Karpas-422 (cell line): ENCODE measurements at regions not wholly inside any gene's neighbourhood (a gene's known extent, or its start where the extent isn't known, plus 50 kb on each side); places are given as distances from the start of the nearest gene placed in this dataset.

ENCODE experiments used
- DNase-seq: peaks from one replicate; pipeline ENCODE4 v3.0.0-alpha.2; 2015
- H2AFZ ChIP-seq: fragments of 200-600 bp; sonication (generic); 2 replicates; pipeline ENCODE4 v1.6.1; 2014; ENCODE audit warnings: antibody characterized with exemption, low read length, mixed read lengths
- H3K27ac ChIP-seq: fragments of 200-600 bp; sonication (generic); 2 replicates; pipeline ENCODE4 v1.5.1; 2014; ENCODE audit warnings: mild to moderate bottlenecking, low read length, moderate library complexity
- H3K27me3 ChIP-seq: fragments of 200-600 bp; sonication (generic); 2 replicates; pipeline ENCODE4 v1.6.1; 2014; ENCODE audit warnings: low read length, mixed read lengths
- H3K36me3 ChIP-seq: fragments of 200-600 bp; sonication (generic); 2 replicates; pipeline ENCODE4 v1.6.1; 2014; ENCODE audit warnings: low read length, mixed read lengths; ENCODE audit not compliant: insufficient read depth
- H3K4me1 ChIP-seq: fragments of 200-600 bp; sonication (generic); 2 replicates; pipeline ENCODE4 v1.6.1; 2014; ENCODE audit warnings: mild to moderate bottlenecking, low read length, mixed read lengths
- H3K4me2 ChIP-seq: fragments of 200-600 bp; sonication (generic); 2 replicates; pipeline ENCODE4 v1.6.1; 2014; ENCODE audit warnings: low read length, low read depth, mild to moderate bottlenecking; ENCODE audit not compliant: poor library complexity, severe bottlenecking
- H3K4me3 ChIP-seq: fragments of 200-600 bp; sonication (generic); 2 replicates; pipeline ENCODE4 v1.5.1; 2014; ENCODE audit warnings: mild to moderate bottlenecking, antibody characterized with exemption, low read length, mixed read lengths
- H3K79me2 ChIP-seq: fragments of 200-600 bp; sonication (generic); 2 replicates; pipeline ENCODE4 v1.6.1; 2014; ENCODE audit warnings: mild to moderate bottlenecking, low read length, mixed read lengths
- H3K9ac ChIP-seq: fragments of 200-600 bp; sonication (generic); 2 replicates; pipeline ENCODE4 v1.6.0; 2014; ENCODE audit warnings: low read length
- H3K9me2 ChIP-seq: fragments of 200-600 bp; sonication (generic), shearing (Covaris generic); replicated peaks from 2 replicates; pipeline ENCODE4 v1.6.0; 2014; ENCODE audit warnings: mild to moderate bottlenecking, low read length, moderate library complexity; ENCODE audit not compliant: insufficient read depth
- H3K9me3 ChIP-seq: fragments of 300-700, 200-600 bp; sonication (generic); 2 replicates; pipeline ENCODE4 v1.6.1; 2014; ENCODE audit warnings: low read length, mixed read lengths
- H4K20me1 ChIP-seq: fragments of 200-600 bp; sonication (generic); 2 replicates; pipeline ENCODE4 v1.6.1; 2014; ENCODE audit warnings: mild to moderate bottlenecking, antibody characterized with exemption, low read length, low read depth; ENCODE audit not compliant: insufficient read depth

DNA sequence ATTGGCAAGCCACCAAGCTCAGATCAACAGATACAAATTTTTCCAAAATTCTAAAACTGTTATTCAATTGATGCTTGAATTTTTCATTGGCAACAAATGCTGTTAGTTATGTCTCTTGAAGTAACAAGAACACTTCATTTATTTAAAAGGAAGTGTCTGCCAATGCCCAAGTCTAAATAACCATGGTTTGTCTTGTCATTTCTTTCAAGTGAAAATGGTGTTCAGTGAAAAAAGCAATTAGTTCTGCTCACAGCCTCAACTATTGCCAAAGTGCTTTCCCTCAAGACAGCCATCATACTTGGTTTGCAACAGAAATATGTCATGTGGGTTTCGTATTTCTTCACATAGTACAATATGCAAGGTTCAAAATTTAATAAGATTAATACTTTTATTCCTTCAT, 312.6 kb upstream of the LMCD1 start:
- H3K4me3 ChIP-seq = no peak overlapping the region
- no peaks in the 10 kb centered on the region for H3K9me3 ChIP-seq
- no peaks in the 10 kb centered on the region for H3K36me3 ChIP-seq
- no peak overlapping the region for H3K4me2 ChIP-seq
- no peaks in the 10 kb centered on the region for H3K79me2 ChIP-seq
- no peaks in the 10 kb centered on the region for H3K27me3 ChIP-seq
- H4K20me1 ChIP-seq = no peaks in the 10 kb centered on the region
- H3K4me1 ChIP-seq = no peaks in the 10 kb centered on the region
- H3K27ac ChIP-seq = no peak overlapping the region
- H3K9me2 ChIP-seq = no peaks in the 10 kb centered on the region
- H2AFZ ChIP-seq = no peak overlapping the region
- DNase-seq = no peak
- no peak overlapping the region for H3K9ac ChIP-seq

- Histone ChIP-seq H3K9me3 (no peaks in the 10 kb centered on the region), H3K4me1 (no peaks in the 10 kb centered on the region), H3K27ac (no peak overlapping the region), H4K20me1 (no peaks in the 10 kb centered on the region), H2AFZ (no peak overlapping the region), H3K9ac (no peak overlapping the region), H3K79me2 (no peaks in the 10 kb centered on the region), H3K9me2 (no peaks in the 10 kb centered on the region; the same call in 1 of the 2 replicates), H3K4me3 (no peak overlapping the region), H3K36me3 (no peaks in the 10 kb centered on the region), H3K27me3 (no peaks in the 10 kb centered on the region), H3K4me2 (no peak overlapping the region)
- no peak for DNase-seq
Measured at GRCh38 chr3:8191406-8191805, 310.2 kb upstream of the LMCD1 start.

- no peaks in the 10 kb centered on the region for H3K27me3 ChIP-seq
- H3K4me1 ChIP-seq = no peaks in the 10 kb centered on the region
- H3K4me2 ChIP-seq = no peak overlapping the region
- no peak overlapping the region for H2AFZ ChIP-seq
- no peak overlapping the region for H3K4me3 ChIP-seq
- no peaks in the 10 kb centered on the region for H3K9me3 ChIP-seq
- H3K9ac ChIP-seq = no peak overlapping the region
- no peaks in the 10 kb centered on the region for H3K79me2 ChIP-seq
- no peaks in the 10 kb centered on the region for H4K20me1 ChIP-seq
- no peak overlapping the region for H3K27ac ChIP-seq
- H3K36me3 ChIP-seq = no peaks in the 10 kb centered on the region
- DNase-seq = no peak
- no peaks in the 10 kb centered on the region; the same call in 1 of the 2 replicates for H3K9me2 ChIP-seq
Measured at GRCh38 chr3:8197384-8197783, 304.2 kb upstream of the LMCD1 start.

GRCh38 chr3:8198605-8199004, 303.0 kb upstream of the LMCD1 start:
- Histone ChIP-seq H4K20me1 (no peaks in the 10 kb centered on the region), H3K9me3 (no peaks in the 10 kb centered on the region), H3K36me3 (no peaks in the 10 kb centered on the region), H3K27me3 (no peaks in the 10 kb centered on the region), H3K4me3 (no peak overlapping the region), H2AFZ (no peak overlapping the region), H3K9ac (no peak overlapping the region), H3K4me1 (no peaks in the 10 kb centered on the region), H3K79me2 (no peaks in the 10 kb centered on the region), H3K4me2 (no peak overlapping the region), H3K27ac (no peak overlapping the region), H3K9me2 (no peaks in the 10 kb centered on the region; the same call in 1 of the 2 replicates)
- no peak for DNase-seq

GRCh38 chr3:8200996-8201395, 300.6 kb upstream of the LMCD1 start:
- Histone ChIP-seq H3K36me3 (no peaks in the 10 kb centered on the region), H3K4me3 (no peak overlapping the region), H3K79me2 (no peaks in the 10 kb centered on the region), H4K20me1 (no peaks in the 10 kb centered on the region), H3K4me1 (no peaks in the 10 kb centered on the region), H3K27me3 (no peaks in the 10 kb centered on the region), H3K4me2 (no peak overlapping the region), H3K9me2 (no peaks in the 10 kb centered on the region), H3K9ac (no peak overlapping the region), H3K27ac (no peak overlapping the region), H2AFZ (no peak overlapping the region), H3K9me3 (no peaks in the 10 kb centered on the region)
- no peak for DNase-seq

DNA sequence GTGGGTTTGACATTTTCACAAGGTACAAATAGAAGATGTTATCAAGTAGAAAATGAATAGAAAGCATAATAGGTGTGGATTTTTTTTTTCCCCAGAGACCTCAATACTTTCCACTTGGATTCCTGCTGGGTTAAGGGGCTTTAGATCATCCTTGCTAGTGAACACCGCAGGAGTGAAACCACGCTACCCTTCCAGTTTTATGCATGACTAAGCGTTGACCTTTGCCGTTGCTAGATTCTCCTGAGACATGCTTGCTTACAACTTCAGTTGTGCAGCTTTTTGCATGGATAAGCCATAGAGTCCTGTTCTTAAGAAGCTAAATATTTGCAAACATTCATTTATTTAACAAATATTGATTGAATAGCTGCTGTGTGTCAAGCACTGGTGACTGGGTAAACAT, 299.7 kb upstream of the LMCD1 start:
- Histone ChIP-seq H2AFZ (no peak overlapping the region), H3K27ac (no peak overlapping the region), H3K27me3 (no peaks in the 10 kb centered on the region), H3K36me3 (no peaks in the 10 kb centered on the region), H3K4me2 (no peak overlapping the region), H3K4me1 (no peaks in the 10 kb centered on the region), H3K9me3 (no peaks in the 10 kb centered on the region), H4K20me1 (no peaks in the 10 kb centered on the region), H3K79me2 (no peaks in the 10 kb centered on the region), H3K4me3 (no peak overlapping the region), H3K9ac (no peak overlapping the region), H3K9me2 (no peaks in the 10 kb centered on the region)
- no peak for DNase-seq

GRCh38 chr3:8204331-8204730, 297.3 kb upstream of the LMCD1 start:
- Histone ChIP-seq H4K20me1 (no peaks in the 10 kb centered on the region), H3K9me2 (no peaks in the 10 kb centered on the region), H3K9ac (no peak overlapping the region), H3K9me3 (no peaks in the 10 kb centered on the region), H3K4me3 (no peak overlapping the region), H2AFZ (no peak overlapping the region), H3K79me2 (no peaks in the 10 kb centered on the region), H3K4me1 (no peaks in the 10 kb centered on the region), H3K27me3 (no peaks in the 10 kb centered on the region), H3K4me2 (no peak overlapping the region), H3K36me3 (no peaks in the 10 kb centered on the region), H3K27ac (no peak overlapping the region)
- DNase-seq = no peak

- Histone ChIP-seq H3K27ac (no peak overlapping the region), H3K9ac (no peak overlapping the region), H3K9me2 (no peaks in the 10 kb centered on the region), H3K4me3 (no peak overlapping the region), H3K4me2 (no peak overlapping the region), H3K9me3 (no peaks in the 10 kb centered on the region), H3K4me1 (no peaks in the 10 kb centered on the region), H4K20me1 (no peaks in the 10 kb centered on the region), H3K79me2 (no peaks in the 10 kb centered on the region), H3K27me3 (no peaks in the 10 kb centered on the region), H2AFZ (no peak overlapping the region), H3K36me3 (no peaks in the 10 kb centered on the region)
- no peak for DNase-seq
Measured at GRCh38 chr3:8204853-8205650, 296.6 kb upstream of the LMCD1 start.
